ENCODE measurements at regions not wholly inside any gene's neighbourhood (a gene's known extent, or its start where the extent isn't known, plus 50 kb on each side); places are given as distances from the start of the nearest gene placed in this dataset.

DNA sequence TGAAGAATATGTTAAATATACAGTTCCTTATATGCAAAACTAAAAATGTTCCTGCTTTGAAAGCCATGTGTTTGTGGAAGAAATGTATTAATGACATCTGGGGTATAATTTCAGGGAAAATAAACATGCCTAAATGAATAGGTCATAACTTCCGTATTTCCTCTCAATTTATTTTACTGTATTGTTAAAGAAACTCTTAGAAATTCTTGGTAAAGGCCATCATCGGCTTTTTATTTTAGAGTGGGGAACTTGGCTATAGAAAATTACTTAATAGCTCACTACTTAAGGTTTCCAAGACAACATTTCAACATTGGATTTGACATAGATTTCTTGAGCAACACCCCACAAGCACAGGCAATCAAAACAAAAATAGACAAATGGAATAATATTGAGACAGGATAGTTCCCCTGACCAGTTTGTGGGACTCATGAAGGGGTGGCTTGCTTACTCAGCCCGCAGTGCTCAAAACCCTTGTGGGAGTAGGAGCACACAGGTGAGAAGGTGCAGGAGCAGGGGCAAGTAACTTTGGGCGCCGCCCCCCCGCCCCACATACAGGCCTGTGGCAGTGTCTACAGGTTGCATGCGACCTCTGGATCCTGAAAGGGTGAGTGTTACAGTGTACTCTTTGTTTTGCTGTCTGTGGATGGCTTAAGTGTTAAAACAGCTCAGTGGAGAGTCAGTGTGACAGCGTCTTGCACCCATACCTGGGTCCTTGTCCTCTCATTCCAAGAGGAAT, 891.4 kb upstream of the C9orf72 start:
- TF ChIP-seq TCF7L2 (IDR thresholded peaks at IDR 0.05; ENCODE audit: low read depth, low read length) (no peak), SIN3A (IDR thresholded peaks at IDR 0.05; ENCODE audit: borderline replicate concordance, insufficient read depth, low read depth, low read length) (no peak)
- TF ChIP-seq, protein P1, sequence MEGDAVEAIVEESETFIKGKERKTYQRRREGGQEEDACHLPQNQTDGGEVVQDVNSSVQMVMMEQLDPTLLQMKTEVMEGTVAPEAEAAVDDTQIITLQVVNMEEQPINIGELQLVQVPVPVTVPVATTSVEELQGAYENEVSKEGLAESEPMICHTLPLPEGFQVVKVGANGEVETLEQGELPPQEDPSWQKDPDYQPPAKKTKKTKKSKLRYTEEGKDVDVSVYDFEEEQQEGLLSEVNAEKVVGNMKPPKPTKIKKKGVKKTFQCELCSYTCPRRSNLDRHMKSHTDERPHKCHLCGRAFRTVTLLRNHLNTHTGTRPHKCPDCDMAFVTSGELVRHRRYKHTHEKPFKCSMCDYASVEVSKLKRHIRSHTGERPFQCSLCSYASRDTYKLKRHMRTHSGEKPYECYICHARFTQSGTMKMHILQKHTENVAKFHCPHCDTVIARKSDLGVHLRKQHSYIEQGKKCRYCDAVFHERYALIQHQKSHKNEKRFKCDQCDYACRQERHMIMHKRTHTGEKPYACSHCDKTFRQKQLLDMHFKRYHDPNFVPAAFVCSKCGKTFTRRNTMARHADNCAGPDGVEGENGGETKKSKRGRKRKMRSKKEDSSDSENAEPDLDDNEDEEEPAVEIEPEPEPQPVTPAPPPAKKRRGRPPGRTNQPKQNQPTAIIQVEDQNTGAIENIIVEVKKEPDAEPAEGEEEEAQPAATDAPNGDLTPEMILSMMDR (IDR thresholded peaks at IDR 0.05), result no peak
- Histone ChIP-seq H3K36me3 (ENCODE audit: control insufficient read depth, insufficient read depth, low read length) (no peaks in the 10 kb centered on the region), H3K4me3 (ENCODE audit: low read depth in 2 of 2, low read length in 2 of 2) (no peak overlapping the region), H3K9me3 (ENCODE audit: control insufficient read depth, insufficient read depth, low read depth, low read length) (no peaks in the 10 kb centered on the region), H3K27ac (ENCODE audit: low read length) (no peak overlapping the region), H3K27me3 (ENCODE audit: control insufficient read depth, insufficient read depth, low read length) (no peaks in the 10 kb centered on the region), H3K4me1 (ENCODE audit: control insufficient read depth, insufficient read depth, low read length) (no peaks in the 10 kb centered on the region)
- ChIA-PET POLR2A (no interaction called here), CTCF (no interaction called here)
- BruUV-seq (replicated peaks), result no TSS peak
- in situ Hi-C loops (cut with HindIII; ENCODE audit: low pct_unique_long_range_greater_than_20kb, low sequenced_read_pairs) (no loop called here), intact Hi-C loops (cut with micrococcal nuclease; ENCODE audit: unreplicated experiment) (no loop called here)
- ATAC-seq (no peak), DNase-seq (ENCODE audit: low read depth, low spot score) (no peak)

DNA sequence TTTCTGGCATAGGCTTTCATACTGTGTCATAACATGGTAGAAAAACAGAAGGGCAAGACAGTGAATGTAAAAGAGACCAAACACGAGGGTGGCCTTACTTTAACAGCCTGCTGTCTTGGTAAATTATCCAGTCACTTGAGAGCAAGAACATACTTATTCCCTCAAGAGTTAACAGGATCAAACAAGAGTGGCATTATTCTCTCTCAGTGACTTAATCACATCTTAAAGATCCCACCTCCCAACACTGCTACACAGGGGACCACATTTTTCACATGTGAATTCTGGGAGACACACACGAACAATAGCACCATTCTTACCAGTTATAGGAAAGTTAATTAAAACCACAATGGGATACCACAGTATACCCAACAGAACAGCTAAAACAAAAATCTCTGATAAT, 898.0 kb upstream of the C9orf72 start:
- ChIA-PET POLR2A (no interaction called here), CTCF (no interaction called here)
- Histone ChIP-seq H3K4me1 (ENCODE audit: control insufficient read depth, insufficient read depth, low read length) (no peaks in the 10 kb centered on the region), H3K27me3 (ENCODE audit: control insufficient read depth, insufficient read depth, low read length) (no peaks in the 10 kb centered on the region), H3K27ac (ENCODE audit: low read length) (no peak overlapping the region), H3K9me3 (ENCODE audit: control insufficient read depth, insufficient read depth, low read depth, low read length) (no peaks in the 10 kb centered on the region), H3K36me3 (ENCODE audit: control insufficient read depth, insufficient read depth, low read length) (no peaks in the 10 kb centered on the region), H3K4me3 (ENCODE audit: low read depth in 2 of 2, low read length in 2 of 2) (no peak overlapping the region)
- DNase-seq (ENCODE audit: low read depth, low spot score), result no peak
- TF ChIP-seq SIN3A (IDR thresholded peaks at IDR 0.05; ENCODE audit: borderline replicate concordance, insufficient read depth, low read depth, low read length), result no peak
- TF ChIP-seq, protein P2, sequence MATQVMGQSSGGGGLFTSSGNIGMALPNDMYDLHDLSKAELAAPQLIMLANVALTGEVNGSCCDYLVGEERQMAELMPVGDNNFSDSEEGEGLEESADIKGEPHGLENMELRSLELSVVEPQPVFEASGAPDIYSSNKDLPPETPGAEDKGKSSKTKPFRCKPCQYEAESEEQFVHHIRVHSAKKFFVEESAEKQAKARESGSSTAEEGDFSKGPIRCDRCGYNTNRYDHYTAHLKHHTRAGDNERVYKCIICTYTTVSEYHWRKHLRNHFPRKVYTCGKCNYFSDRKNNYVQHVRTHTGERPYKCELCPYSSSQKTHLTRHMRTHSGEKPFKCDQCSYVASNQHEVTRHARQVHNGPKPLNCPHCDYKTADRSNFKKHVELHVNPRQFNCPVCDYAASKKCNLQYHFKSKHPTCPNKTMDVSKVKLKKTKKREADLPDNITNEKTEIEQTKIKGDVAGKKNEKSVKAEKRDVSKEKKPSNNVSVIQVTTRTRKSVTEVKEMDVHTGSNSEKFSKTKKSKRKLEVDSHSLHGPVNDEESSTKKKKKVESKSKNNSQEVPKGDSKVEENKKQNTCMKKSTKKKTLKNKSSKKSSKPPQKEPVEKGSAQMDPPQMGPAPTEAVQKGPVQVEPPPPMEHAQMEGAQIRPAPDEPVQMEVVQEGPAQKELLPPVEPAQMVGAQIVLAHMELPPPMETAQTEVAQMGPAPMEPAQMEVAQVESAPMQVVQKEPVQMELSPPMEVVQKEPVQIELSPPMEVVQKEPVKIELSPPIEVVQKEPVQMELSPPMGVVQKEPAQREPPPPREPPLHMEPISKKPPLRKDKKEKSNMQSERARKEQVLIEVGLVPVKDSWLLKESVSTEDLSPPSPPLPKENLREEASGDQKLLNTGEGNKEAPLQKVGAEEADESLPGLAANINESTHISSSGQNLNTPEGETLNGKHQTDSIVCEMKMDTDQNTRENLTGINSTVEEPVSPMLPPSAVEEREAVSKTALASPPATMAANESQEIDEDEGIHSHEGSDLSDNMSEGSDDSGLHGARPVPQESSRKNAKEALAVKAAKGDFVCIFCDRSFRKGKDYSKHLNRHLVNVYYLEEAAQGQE (IDR thresholded peaks at IDR 0.05; ENCODE audit: insufficient read depth in 1 of 2, low read depth in 2 of 2, low read length in 1 of 2), result no peak
- no peak for TF ChIP-seq POLR2AphosphoS5 (IDR thresholded peaks at IDR 0.05; ENCODE audit: low read depth, low read length)
- no peak for TF ChIP-seq TCF7L2 (IDR thresholded peaks at IDR 0.05; ENCODE audit: low read depth, low read length)
- TF ChIP-seq, protein P1 (IDR thresholded peaks at IDR 0.05), result no peak
- intact Hi-C loops (cut with micrococcal nuclease; ENCODE audit: unreplicated experiment), result no loop called here
- ATAC-seq, result no peak
- in situ Hi-C loops (cut with HindIII; ENCODE audit: low pct_unique_long_range_greater_than_20kb, low sequenced_read_pairs), result no loop called here
- no TSS peak for BruUV-seq (replicated peaks)
